Esophagus squamous epithelium (tissue), 4 donors: ENCODE measurements at regions not wholly inside any gene's neighbourhood (a gene's known extent, or its start where the extent isn't known, plus 50 kb on each side); places are given as distances from the start of the nearest gene placed in this dataset.

Experiments
- POLR2A ChIP-seq, 4 donors: fragments of 450-650 bp; IDR thresholded peaks; one replicate each; pipeline ENCODE4 v1.6.1; 2017; ENCODE audit warnings: antibody characterized with exemption in 4 of 4, mild to moderate bottlenecking in 4 of 4, moderate library complexity in 3 of 4
- TF ChIP-seq, protein P1 (sequence below), 6 experiments: fragments of 450-650 bp in 4 of 6; fragments of 200-600 bp in 2 of 6; sonication (generic) in 2 of 6; IDR thresholded peaks; one replicate each; pipeline ENCODE4 v1.5.1; 2016 to 2019; ENCODE audit warnings: antibody characterized with exemption in 6 of 6, mild to moderate bottlenecking in 4 of 6, moderate library complexity in 4 of 6

DNA sequence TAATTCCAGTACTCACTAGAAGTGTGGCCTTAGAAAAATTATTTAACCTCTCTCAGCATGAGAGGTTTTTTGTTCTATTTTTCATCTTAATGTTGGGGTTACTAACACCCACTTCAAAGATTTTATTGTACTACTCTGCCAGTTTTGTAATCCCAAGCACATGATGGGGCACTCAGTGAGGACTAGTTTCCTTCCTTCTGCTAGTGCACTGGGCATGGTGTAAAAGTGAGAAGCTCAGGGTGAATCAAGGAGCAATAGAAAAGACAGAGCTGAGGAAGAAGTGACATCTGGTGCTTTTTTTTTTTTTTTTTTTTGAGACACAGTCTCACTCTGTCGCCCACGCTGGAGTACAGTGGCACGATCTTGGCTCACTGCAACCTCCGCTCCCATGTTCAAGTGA lies 439.4 kb upstream of the ARID1B start:
- TF ChIP-seq, protein P1, sequence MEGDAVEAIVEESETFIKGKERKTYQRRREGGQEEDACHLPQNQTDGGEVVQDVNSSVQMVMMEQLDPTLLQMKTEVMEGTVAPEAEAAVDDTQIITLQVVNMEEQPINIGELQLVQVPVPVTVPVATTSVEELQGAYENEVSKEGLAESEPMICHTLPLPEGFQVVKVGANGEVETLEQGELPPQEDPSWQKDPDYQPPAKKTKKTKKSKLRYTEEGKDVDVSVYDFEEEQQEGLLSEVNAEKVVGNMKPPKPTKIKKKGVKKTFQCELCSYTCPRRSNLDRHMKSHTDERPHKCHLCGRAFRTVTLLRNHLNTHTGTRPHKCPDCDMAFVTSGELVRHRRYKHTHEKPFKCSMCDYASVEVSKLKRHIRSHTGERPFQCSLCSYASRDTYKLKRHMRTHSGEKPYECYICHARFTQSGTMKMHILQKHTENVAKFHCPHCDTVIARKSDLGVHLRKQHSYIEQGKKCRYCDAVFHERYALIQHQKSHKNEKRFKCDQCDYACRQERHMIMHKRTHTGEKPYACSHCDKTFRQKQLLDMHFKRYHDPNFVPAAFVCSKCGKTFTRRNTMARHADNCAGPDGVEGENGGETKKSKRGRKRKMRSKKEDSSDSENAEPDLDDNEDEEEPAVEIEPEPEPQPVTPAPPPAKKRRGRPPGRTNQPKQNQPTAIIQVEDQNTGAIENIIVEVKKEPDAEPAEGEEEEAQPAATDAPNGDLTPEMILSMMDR (IDR thresholded peaks at IDR 0.05), result no peak
- TF ChIP-seq POLR2A (IDR thresholded peaks at IDR 0.05), result no peak
